Endothelial cell (in vitro differentiated cells): ENCODE measurements at regions not wholly inside any gene's neighbourhood (a gene's known extent, or its start where the extent isn't known, plus 50 kb on each side); places are given as distances from the start of the nearest gene placed in this dataset.

Source experiments
- DNase-seq: peaks from one replicate; pipeline ENCODE4 v3.0.0; 2021; ENCODE audit warnings: low spot score
- H3K27ac Mint-ChIP-seq: one replicate; pipeline ENCODE4 v1.8.0; 2021; ENCODE audit warnings: mixed read lengths, inconsistent platforms; ENCODE audit not compliant: unreplicated experiment
- H3K27me3 Mint-ChIP-seq: one replicate; pipeline ENCODE4 v1.8.0; 2021; ENCODE audit warnings: mild to moderate bottlenecking, moderate library complexity, mixed read lengths, inconsistent platforms; ENCODE audit not compliant: unreplicated experiment
- H3K36me3 Mint-ChIP-seq: one replicate; pipeline ENCODE4 v1.8.0; 2021; ENCODE audit warnings: mild to moderate bottlenecking, low read depth, mixed read lengths, inconsistent platforms; ENCODE audit not compliant: unreplicated experiment
- H3K4me1 Mint-ChIP-seq: one replicate; pipeline ENCODE4 v1.8.0; 2021; ENCODE audit warnings: mild to moderate bottlenecking, mixed read lengths, inconsistent platforms; ENCODE audit not compliant: unreplicated experiment
- H3K4me3 Mint-ChIP-seq: one replicate; pipeline ENCODE4 v1.8.0; 2021; ENCODE audit warnings: mild to moderate bottlenecking, mixed read lengths, inconsistent platforms; ENCODE audit not compliant: unreplicated experiment
- H3K9me3 Mint-ChIP-seq: one replicate; pipeline ENCODE4 v1.8.0; 2021; ENCODE audit warnings: mixed read lengths, inconsistent platforms; ENCODE audit not compliant: unreplicated experiment
- CTCF ChIP-seq: fragments of 200-600 bp; sonication (generic); IDR thresholded peaks from one replicate; pipeline ENCODE4 v1.5.0; 2021; ENCODE audit warnings: antibody characterized with exemption; ENCODE audit not compliant: unreplicated experiment

GRCh38 chr12:124489915-124490583, 77.4 kb downstream of the NCOR2 start:
- Mint-ChIP-seq H3K9me3 (no peaks in the 10 kb centered on the region), H3K4me3 (no peak overlapping the region), H3K27me3 (peaks cover 8% of the 10 kb centered on the region), H3K36me3 (peaks cover 17% of the 10 kb centered on the region), H3K27ac (no peak overlapping the region), H3K4me1 (peaks cover 4% of the 10 kb centered on the region)
- no peak for TF ChIP-seq CTCF
- no peak for DNase-seq

GRCh38 chr12:124489220-124489619, 78.2 kb downstream of the NCOR2 start:
- no peak overlapping the region for H3K4me3 Mint-ChIP-seq
- no peaks in the 10 kb centered on the region for H3K9me3 Mint-ChIP-seq
- H3K36me3 Mint-ChIP-seq: peaks cover 17% of the 10 kb centered on the region
- H3K27ac Mint-ChIP-seq: no peak overlapping the region
- no peak for TF ChIP-seq CTCF
- DNase-seq: no peak
- H3K27me3 Mint-ChIP-seq: peaks cover 9% of the 10 kb centered on the region
- peaks cover 4% of the 10 kb centered on the region for H3K4me1 Mint-ChIP-seq

DNA sequence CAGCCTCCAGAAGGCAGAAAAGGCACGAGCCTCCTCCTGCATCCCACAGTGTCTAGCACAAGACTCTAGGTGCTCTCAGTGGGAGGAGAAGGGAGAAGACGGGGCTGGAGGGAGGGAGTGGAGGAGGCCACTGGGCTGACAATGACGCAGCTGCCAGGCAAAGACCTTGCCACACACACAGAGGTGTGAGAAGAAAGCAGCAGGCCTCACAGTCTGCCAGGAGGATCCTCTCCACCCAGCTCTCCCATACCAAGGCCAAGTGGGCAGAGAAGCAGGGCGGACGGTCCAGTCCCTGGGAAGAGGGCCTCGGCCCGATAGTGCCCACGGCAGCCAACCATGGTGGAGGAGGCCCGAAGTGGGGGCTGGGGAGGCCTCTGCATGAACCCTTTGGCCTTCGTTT, 78.9 kb downstream of the NCOR2 start:
- Mint-ChIP-seq H3K4me1 (peaks cover 4% of the 10 kb centered on the region), H3K27me3 (peaks cover 10% of the 10 kb centered on the region), H3K9me3 (no peaks in the 10 kb centered on the region), H3K27ac (no peak overlapping the region), H3K4me3 (no peak overlapping the region), H3K36me3 (peaks cover 15% of the 10 kb centered on the region)
- no peak for DNase-seq
- TF ChIP-seq CTCF: no peak

DNA sequence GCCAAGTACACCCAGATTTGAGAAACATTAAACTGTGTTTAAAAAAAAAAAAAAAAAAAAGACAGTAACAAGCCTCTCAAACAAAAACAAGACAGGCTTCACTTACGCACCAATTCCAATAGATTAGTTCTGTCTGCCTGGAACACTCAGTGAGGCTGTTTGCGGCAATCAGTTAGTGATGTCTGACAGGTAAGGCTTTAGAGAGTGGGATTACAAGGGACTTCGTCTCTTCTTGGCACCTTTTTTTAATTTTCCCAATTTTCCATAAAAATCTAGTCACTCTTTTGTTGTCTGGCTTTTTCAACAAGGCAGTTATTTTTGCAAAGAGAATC, 79.6 kb downstream of the NCOR2 start:
- DNase-seq: no peak
- Mint-ChIP-seq H3K4me1 (peaks cover 4% of the 10 kb centered on the region), H3K27me3 (peaks cover 8% of the 10 kb centered on the region), H3K27ac (peak overlapping the region; percentile 67), H3K36me3 (peaks cover 13% of the 10 kb centered on the region), H3K4me3 (no peak overlapping the region), H3K9me3 (no peaks in the 10 kb centered on the region)
- no peak for TF ChIP-seq CTCF

- peaks cover 4% of the 10 kb centered on the region for H3K4me1 Mint-ChIP-seq
- H3K27ac Mint-ChIP-seq: peak overlapping the region; percentile 67
- H3K4me3 Mint-ChIP-seq: peak overlapping the region; percentile 70
- no peaks in the 10 kb centered on the region for H3K9me3 Mint-ChIP-seq
- peaks cover 13% of the 10 kb centered on the region for H3K36me3 Mint-ChIP-seq
- no peak for DNase-seq
- no peak for TF ChIP-seq CTCF
- H3K27me3 Mint-ChIP-seq: peaks cover 8% of the 10 kb centered on the region
Measured at GRCh38 chr12:124487066-124487833, 80.2 kb downstream of the NCOR2 start.
